ENCODE measurements at regions not wholly inside any gene's neighbourhood (a gene's known extent, or its start where the extent isn't known, plus 50 kb on each side); places are given as distances from the start of the nearest gene placed in this dataset.

DNA sequence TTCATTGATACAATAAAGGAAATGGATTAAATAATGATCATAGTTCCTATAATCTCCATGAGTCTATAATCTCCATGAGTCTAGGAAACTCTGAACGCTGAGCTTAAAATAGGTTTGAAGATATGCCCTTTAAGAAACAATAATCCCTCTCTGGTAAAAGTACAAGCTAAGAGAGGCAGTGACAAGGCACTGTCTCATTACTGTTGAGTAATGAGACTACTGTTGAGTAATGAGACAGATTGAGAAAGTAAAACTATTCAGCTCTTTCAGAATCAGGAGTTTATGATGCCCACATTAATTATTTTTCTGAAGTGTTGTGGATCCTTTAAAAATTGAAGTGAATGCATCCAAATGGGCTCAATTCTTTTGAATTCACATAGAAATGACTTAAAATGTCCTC is 235.5 kb upstream of the THRB start:
- H3K4me3 ChIP-seq (ENCODE audit: low read depth, low read length), result no peak overlapping the region
- TF ChIP-seq, protein P1, sequence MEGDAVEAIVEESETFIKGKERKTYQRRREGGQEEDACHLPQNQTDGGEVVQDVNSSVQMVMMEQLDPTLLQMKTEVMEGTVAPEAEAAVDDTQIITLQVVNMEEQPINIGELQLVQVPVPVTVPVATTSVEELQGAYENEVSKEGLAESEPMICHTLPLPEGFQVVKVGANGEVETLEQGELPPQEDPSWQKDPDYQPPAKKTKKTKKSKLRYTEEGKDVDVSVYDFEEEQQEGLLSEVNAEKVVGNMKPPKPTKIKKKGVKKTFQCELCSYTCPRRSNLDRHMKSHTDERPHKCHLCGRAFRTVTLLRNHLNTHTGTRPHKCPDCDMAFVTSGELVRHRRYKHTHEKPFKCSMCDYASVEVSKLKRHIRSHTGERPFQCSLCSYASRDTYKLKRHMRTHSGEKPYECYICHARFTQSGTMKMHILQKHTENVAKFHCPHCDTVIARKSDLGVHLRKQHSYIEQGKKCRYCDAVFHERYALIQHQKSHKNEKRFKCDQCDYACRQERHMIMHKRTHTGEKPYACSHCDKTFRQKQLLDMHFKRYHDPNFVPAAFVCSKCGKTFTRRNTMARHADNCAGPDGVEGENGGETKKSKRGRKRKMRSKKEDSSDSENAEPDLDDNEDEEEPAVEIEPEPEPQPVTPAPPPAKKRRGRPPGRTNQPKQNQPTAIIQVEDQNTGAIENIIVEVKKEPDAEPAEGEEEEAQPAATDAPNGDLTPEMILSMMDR (IDR thresholded peaks at IDR 0.05; ENCODE audit: low read depth, low read length), result no peak

GRCh38 chr3:24734019-24734418 is 239.4 kb upstream of the THRB start:
- H3K4me3 ChIP-seq (ENCODE audit: low read depth, low read length), result no peak overlapping the region
- TF ChIP-seq, protein P1 (IDR thresholded peaks at IDR 0.05; ENCODE audit: low read depth, low read length), result no peak

DNA sequence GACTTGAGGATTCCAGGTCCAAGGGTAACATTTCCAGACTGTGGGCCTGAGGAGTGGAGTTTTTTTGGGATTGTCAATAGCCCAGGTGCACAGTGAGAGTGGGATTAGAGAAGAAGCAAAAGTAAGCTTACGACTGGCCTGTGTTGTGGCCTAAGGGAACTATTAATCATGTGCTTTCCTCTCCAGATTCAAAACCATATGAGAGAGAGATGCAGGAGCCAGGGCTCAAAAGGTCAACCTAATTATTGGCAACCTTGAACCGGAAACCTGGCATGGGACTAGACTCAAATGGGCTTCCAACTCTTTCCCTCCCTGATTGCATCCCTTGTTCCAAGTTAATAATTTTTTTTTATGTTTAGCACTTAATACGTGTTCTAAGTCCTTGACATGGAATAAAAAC is 242.1 kb upstream of the THRB start:
- TF ChIP-seq, protein P1 (IDR thresholded peaks at IDR 0.05; ENCODE audit: low read depth, low read length), result no peak
- no peak overlapping the region for H3K4me3 ChIP-seq (ENCODE audit: low read depth, low read length)

GRCh38 chr3:24740326-24740725 is 245.7 kb upstream of the THRB start:
- H3K4me3 ChIP-seq (ENCODE audit: low read depth, low read length), result no peak overlapping the region
- TF ChIP-seq, protein P1 (IDR thresholded peaks at IDR 0.05; ENCODE audit: low read depth, low read length), result no peak

DNA sequence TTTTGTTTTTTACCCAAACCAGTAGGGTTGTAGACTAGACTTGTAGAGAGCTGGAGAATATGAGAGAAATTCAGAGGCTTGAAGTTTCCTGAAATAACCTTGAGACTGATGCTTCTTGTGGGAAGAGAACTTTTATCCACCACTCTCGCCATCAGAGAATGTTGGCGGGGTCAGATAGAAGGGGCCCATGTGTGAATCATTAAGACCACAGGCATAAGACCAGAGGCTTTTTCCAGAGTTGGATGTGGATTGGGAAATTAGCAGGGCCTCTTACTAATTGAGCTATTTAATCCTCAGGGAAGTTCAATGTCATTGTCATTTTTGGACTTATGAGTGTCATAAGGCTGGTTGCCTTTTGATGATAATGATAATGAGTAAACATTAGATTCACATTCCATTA is 246.9 kb upstream of the THRB start:
- no peak overlapping the region for H3K4me3 ChIP-seq (ENCODE audit: low read depth, low read length)
- TF ChIP-seq, protein P1 (IDR thresholded peaks at IDR 0.05; ENCODE audit: low read depth, low read length), result no peak

- no peak overlapping the region for H3K4me3 ChIP-seq (ENCODE audit: low read depth, low read length)
These were observed 253.9 kb upstream of the THRB start for GRCh38 chr3:24748520-24748919.

DNA sequence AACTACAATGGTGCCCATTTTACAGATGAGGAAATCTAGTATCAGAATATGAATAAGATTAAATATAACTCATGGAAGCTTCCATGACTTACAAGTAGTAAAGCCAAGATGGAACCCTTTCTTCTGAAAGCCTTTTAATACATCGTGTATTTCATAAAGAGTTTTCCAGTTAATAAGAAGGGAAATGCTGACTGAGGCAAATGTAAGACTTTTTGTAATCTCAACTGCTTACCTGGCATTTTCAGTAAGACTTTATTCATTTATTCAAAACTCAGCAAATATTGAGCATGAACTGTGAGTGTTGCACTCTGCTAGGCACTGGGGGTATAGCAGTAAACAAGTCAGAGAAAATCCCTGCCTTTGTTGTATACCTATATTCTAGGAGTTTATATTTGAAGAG is 256.4 kb upstream of the THRB start:
- no peak overlapping the region for H3K4me3 ChIP-seq (ENCODE audit: low read depth, low read length)
- TF ChIP-seq, protein P1 (IDR thresholded peaks at IDR 0.05; ENCODE audit: low read depth, low read length), result no peak

More at GRCh38 chr3:24748520-24748919, 253.9 kb upstream of the THRB start:
- TF ChIP-seq, protein P1 (IDR thresholded peaks at IDR 0.05; ENCODE audit: low read depth, low read length), result no peak

Measured in WI38 (cell line).